Skin epidermis (tissue), 12 donors: ENCODE measurements at regions not wholly inside any gene's neighbourhood (a gene's known extent, or its start where the extent isn't known, plus 50 kb on each side); places are given as distances from the start of the nearest gene placed in this dataset.
"Not testable (repeated sequence)": the region's sequence is repeated elsewhere in the genome, so short reads cannot be mapped to it uniquely, and the experiment has no call there.

Source experiments
- H3K27ac ChIP-seq, 21 experiments: fragments of 200-600 bp; sonication (generic) in 11 of 21; one replicate each; pipeline ENCODE4 v1.5.0; 2020; ENCODE audit warnings: mild to moderate bottlenecking in 3 of 21, inconsistent platforms in 2 of 21, moderate library complexity in 2 of 21
- H3K4me3 ChIP-seq, 7 experiments: fragments of 200-600 bp; sonication (generic) in 2 of 7; one replicate each; pipeline ENCODE4 v1.5.0; 2020; ENCODE audit warnings: inconsistent platforms in 2 of 7, mild to moderate bottlenecking in 2 of 7, moderate library complexity in 1 of 7

DNA sequence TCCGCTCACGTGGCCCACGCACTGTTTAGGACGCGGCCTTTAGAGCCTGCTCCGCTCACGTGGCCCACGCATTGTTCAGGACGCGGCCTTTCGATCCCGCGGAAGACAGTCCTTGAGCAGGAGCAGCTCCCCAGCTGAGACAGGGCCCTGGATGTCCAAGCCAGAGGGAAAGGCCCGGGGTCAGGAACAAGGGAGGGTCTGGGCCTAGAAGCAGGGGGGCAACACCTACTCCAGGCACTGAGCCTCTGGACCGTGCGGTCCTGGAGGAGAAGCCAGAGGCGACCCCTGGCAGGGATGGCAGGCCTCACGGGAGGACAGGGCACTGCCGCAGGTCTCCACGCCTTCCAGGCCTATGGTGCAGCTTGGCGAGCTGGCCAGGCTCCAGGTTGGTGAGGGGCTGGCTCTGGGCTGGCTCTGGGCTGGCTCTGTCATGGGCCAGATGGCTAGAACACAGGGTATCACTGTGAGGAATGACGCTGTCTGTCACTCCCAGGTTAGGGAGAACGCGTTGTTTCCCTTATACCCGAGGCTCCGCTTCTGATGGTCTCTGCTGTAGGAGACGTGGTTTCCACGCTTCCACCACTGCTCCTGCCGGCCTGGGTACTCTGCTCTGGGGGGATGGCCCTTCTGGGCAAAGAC is 341.7 kb downstream of the TMEM121 start:
- no peak overlapping the region for H3K27ac ChIP-seq
- H3K4me3 ChIP-seq: no peak overlapping the region

DNA sequence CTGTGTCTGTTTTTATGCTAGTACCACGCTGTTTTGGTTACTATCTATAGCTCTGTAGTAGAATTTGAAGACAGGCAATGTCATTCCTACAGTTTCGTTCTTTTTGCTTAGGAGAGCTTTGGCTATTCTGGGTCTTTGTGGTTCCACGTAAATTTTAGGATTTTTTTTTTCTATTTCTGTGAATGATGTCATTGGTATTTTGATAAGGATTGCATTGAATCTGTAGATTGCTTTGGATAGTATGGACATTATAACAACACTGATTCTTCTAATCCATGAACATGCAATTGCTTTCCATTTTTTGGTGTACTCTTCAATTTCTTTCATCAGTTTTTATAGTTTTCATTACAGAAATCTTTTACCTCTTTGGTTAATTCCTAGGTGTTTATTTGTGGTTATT is 345.2 kb downstream of the TMEM121 start:
- no peak overlapping the region for H3K27ac ChIP-seq
- no peak overlapping the region for H3K4me3 ChIP-seq

GRCh38 chr14:105873870-105874512 is 347.6 kb downstream of the TMEM121 start:
- no peak overlapping the region for H3K4me3 ChIP-seq
- H3K27ac ChIP-seq: no peak overlapping the region

- H3K4me3 ChIP-seq: no peak overlapping the region
- H3K27ac ChIP-seq: no peak overlapping the region
These were observed 349.8 kb downstream of the TMEM121 start for GRCh38 chr14:105876158-105876557.

- Histone ChIP-seq H3K4me3 (no peak overlapping the region), H3K27ac (no peak overlapping the region)
These were observed 350.4 kb downstream of the TMEM121 start for GRCh38 chr14:105876829-105877228.

DNA sequence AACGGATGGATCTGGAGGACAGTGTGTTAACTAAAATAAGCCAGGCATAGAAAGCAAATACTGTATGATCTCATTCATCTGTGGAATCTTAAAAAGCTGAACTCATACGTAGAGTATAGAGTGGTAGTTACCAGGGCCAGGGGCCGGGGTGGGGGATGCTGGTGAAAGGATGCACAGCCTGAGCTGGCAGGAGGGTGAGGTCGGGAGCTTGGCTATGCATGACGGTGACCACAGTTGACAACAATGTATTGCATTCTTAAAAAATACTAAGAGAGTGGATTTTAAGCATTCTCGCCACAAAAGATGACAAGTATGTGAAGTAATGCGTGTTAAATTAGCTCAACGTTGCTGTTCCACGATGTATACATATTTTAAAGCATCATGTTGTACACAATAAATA is 351.3 kb downstream of the TMEM121 start:
- Histone ChIP-seq H3K4me3 (no peak overlapping the region), H3K27ac (no peak overlapping the region)

- H3K4me3 ChIP-seq: no peak overlapping the region
- no peak overlapping the region for H3K27ac ChIP-seq
These were observed 351.7 kb downstream of the TMEM121 start for GRCh38 chr14:105878125-105878524.

GRCh38 chr14:105878554-105878953 is 352.2 kb downstream of the TMEM121 start:
- H3K4me3 ChIP-seq: no peak overlapping the region
- no peak overlapping the region for H3K27ac ChIP-seq

- Histone ChIP-seq H3K27ac (peak overlapping the region in 2 of 21 experiments; percentile 11 to 40), H3K4me3 (no peak overlapping the region)
These were observed 353.1 kb downstream of the TMEM121 start for GRCh38 chr14:105879503-105879866.

- peak overlapping the region in 2 of 21 experiments; percentile 11 to 40 for H3K27ac ChIP-seq
- H3K4me3 ChIP-seq: no peak overlapping the region
These were observed 353.6 kb downstream of the TMEM121 start for GRCh38 chr14:105879867-105880561.

- no peak overlapping the region for H3K4me3 ChIP-seq
- no peak overlapping the region for H3K27ac ChIP-seq
These were observed 354.2 kb downstream of the TMEM121 start for GRCh38 chr14:105880616-105881015.

DNA sequence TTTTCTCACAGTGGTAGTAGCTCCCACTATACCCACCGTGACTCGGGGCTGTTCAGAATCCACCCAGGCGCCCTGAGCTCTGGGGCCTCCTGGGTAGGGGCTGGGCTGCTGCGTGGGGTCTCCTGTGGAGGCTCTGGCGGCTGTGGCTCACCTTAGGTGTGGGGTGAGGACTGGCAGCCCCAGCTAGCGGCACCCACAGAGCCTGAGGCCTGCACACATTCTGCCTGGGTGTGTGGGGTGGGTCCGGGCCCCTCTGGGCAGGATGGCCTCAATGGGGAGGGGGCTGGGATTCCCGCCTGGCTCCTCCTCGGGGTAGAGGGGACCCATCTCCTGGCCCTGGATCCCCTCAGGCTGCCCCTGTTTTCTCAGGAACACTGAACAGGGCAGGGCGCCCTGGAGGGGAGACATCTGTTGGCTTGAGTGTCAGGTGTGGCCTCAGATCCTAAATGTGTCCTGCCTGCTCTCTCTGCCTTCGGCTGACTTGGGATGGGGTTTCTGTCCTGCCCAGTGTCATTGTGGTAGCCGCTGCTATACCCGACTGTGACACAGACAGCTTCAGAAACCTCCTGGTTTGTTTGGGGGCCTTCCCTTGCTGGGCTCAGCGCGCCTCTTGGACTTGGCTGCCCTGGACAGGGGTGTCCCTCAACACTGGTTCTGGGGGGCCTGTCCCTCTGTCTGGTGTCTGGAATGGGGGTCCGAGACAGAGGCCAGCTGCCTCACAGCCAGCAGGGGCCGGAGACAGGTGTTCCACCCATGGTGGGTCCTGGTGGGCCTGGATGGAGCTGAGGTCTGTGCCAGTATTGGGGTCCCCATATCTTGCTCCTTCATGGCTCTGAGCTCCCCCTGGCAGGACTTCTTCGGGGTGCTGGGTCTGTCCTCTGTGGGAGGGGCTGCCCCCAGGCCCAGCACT is 354.9 kb downstream of the TMEM121 start:
- no peak overlapping the region for H3K27ac ChIP-seq

GRCh38 chr14:105882011-105882410 is 355.6 kb downstream of the TMEM121 start:
- H3K27ac ChIP-seq, H3K4me3 ChIP-seq: not testable (repeated sequence)

More for the DNA sequence above, 354.9 kb downstream of the TMEM121 start:
- no peak overlapping the region for H3K4me3 ChIP-seq

DNA sequence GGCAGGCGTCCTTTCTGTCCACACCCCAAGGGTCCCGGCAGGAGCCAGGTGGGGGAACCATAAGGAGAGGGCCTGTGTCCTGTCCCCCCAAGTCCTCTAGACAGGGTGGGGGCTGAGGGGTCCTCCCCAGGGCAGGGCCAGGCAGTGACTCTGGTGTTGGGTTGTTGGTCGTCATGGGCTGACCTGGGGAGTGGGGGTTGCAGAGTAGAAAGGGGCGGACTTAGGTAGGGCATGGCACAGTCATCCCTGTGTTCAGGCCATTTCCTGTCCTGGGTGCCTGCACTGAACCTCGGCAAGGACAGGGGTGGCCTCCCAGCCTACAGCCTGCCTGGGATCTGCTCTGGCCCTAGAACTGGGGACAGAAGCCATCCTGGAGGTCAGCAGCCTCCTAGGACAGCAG is 356.2 kb downstream of the TMEM121 start:
- peak overlapping the region in 1 of 21 experiments; percentile 60 for H3K27ac ChIP-seq
- no peak overlapping the region for H3K4me3 ChIP-seq

DNA sequence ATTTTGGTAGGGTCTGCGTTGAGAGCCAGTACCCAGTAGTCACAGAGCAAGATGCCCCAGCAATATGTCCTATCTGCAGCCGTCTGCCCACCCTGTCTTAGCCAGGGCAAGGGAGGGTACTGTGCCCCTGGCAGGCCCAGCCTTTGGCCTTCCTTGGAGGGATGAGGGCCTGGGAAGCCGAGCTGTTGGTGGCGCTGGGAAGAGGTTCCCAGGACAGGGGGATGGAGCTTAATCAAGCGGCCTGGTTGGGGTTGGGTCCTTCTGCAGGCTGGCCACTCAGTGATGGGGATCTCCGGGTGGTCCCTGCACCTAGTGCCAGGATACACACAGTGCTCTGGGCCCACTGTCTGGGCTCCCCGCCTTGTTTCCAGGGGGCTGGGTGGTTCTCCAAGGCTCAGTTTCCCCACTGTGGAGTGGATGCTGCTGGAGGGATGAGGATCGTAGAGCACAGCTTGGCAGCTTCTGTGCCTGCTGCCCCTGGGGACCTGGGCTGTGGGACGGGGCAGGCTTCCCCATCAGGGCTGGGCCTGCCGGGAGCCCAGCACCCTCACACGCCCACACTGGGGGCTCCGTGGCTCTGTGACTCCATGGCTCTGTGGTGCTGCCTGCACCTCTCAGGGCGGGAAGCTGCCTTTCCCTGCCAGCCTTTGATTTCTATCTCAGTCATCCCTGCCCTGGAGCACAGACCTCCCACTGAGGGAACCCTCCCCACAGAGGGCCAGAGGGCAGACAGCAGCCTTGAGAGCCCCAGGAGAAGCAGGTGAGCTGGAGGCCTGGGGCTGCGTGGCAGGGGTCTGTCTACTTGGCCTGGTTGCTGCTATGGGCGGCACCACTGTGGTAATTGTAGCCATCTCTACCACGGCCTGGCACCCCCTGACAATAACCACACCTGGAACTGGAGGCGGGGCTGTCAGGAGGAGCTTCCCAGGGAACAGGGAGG is 357.0 kb downstream of the TMEM121 start:
- Histone ChIP-seq H3K4me3 (no peak overlapping the region), H3K27ac (peak overlapping the region in 1 of 21 experiments; percentile 60)

DNA sequence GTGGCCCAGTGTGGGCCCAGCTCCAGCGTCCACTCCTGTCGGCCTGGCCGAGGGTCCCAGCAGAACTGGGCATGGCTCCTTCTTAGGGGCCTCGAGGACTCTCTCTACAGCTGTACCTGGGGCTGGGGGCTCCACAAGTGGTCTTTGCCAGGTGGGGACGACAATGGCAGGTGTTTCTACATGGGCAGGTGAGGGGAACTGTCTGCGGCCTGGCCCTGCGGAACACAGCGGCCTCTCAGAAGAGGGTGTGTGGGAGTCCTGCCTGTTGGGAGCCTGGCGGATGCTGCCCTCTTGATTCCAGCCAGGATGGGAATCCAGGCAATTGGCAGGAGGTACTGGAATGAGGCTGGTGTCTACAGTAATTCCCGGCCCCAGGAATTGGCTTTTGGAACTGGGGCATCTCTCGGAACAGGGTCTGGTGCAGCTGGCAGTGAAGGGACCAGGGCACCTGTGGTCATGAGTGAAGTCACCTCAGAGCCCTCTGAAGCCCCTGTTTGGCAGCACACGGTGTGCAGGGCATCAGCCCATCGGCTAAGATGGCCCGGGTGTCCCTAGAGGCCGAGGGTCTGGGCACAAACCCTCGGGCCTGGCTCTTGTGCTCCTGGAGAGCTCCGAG is 357.9 kb downstream of the TMEM121 start:
- H3K4me3 ChIP-seq: not testable (repeated sequence)
- H3K27ac ChIP-seq: peak overlapping the region in 1 of 21 experiments; percentile 44

DNA sequence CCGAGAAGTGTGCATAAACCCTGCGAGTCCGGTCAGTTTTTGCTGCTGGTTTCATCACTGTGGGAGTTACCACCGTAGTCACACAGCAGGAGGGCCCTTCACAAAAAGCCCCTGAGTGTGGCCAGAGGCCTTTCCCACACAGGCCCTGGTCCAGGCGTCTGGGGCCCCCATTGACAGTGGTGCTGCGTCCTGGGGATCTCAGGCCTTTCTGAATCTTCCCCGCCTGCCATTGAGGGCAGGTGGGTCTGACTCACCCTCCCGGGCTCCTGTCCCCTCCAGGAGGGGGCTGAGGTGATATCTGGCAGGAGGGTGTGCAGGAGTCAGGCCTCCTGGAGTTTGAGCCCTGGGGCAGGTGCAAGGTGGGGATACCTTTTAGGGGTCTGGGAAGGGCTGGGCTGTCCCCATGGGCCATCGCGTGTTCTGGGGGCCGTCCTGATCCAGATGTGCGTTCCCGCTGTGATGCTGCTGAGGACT is 358.5 kb downstream of the TMEM121 start:
- peak overlapping the region in 1 of 21 experiments; percentile 44 for H3K27ac ChIP-seq
- H3K4me3 ChIP-seq: no peak overlapping the region

DNA sequence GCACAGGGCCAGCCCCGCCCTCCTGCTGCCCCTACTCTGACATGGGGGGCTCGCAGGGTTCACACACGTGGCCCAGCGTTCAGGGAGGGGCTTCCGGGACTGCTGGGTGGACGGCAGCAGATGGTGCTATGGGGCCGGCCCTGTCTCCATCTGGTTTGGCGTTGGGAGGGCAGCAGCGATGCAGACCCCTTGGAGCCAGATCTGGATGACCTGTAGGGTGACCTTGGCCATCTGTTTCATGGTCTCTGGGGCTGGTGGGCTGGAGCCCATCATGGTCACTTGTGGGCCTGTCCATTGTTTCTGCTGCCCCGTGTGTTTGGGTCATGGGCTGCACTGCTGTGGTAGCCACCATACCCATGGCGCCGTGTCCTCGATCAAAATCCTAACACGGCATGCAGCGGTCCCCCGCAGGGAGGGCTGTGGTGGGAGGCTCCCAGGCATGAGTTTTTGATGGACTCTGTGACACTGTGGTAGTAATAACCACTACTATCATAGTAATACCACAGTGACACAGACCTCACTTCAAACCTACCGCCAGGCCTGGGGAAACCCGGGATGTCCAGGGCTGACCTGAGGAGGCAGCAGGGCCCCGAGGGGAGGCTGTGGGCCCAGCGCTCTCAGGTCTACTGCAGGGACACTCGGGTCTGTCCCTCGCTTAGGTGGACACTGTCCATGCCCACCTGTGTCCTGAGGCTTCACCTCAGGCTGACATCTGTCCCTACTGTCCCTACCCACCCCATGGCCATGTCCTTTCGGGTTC is 359.4 kb downstream of the TMEM121 start:
- no peak overlapping the region for H3K4me3 ChIP-seq
- H3K27ac ChIP-seq: no peak overlapping the region
